NCI-H1048 (cell line): ENCODE measurements at regions not wholly inside any gene's neighbourhood (a gene's known extent, or its start where the extent isn't known, plus 50 kb on each side); places are given as distances from the start of the nearest gene placed in this dataset.
"Not testable (repeated sequence)": the region's sequence is repeated elsewhere in the genome, so short reads cannot be mapped to it uniquely, and the experiment has no call there.

Source experiments
- DNase-seq: peaks from one replicate; lab custom pipeline; 2025; lab: John Stamatoyannopoulos, UW

- DNase-seq: no peak
Measured at GRCh38 chr13:21913010-21913409, 242.1 kb downstream of the FGF9 start.

- DNase-seq: no peak
Measured at GRCh38 chr13:21917086-21918015, 246.5 kb downstream of the FGF9 start.

- not testable (repeated sequence) for DNase-seq
Measured at GRCh38 chr13:21920802-21921201, 249.9 kb downstream of the FGF9 start.

- no peak for DNase-seq
Measured at GRCh38 chr13:21924958-21925357, 254.1 kb downstream of the FGF9 start.

GRCh38 chr13:21925720-21926119 lies 254.8 kb downstream of the FGF9 start:
- DNase-seq: no peak

GRCh38 chr13:21929400-21929799 lies 258.5 kb downstream of the FGF9 start:
- no peak for DNase-seq

- DNase-seq: no peak
Measured at GRCh38 chr13:21930536-21930935, 259.7 kb downstream of the FGF9 start.

GRCh38 chr13:21932578-21932977 lies 261.7 kb downstream of the FGF9 start:
- no peak for DNase-seq

- no peak for DNase-seq
Measured at GRCh38 chr13:21932996-21933395, 262.1 kb downstream of the FGF9 start.

GRCh38 chr13:21934284-21934683 lies 263.4 kb downstream of the FGF9 start:
- DNase-seq: peak; percentile 6

GRCh38 chr13:21936674-21937073 lies 265.8 kb downstream of the FGF9 start:
- DNase-seq: no peak

- no peak for DNase-seq
Measured at GRCh38 chr13:21938168-21938567, 267.3 kb downstream of the FGF9 start.

GRCh38 chr13:21938636-21939035 lies 267.8 kb downstream of the FGF9 start:
- DNase-seq: no peak

- no peak for DNase-seq
Measured at GRCh38 chr13:21942061-21942460, 271.2 kb downstream of the FGF9 start.

GRCh38 chr13:21944610-21945009 lies 273.7 kb downstream of the FGF9 start:
- no peak for DNase-seq

GRCh38 chr13:21945195-21945594 lies 274.3 kb downstream of the FGF9 start:
- no peak for DNase-seq

- DNase-seq: no peak
Measured at GRCh38 chr13:21946964-21947363, 276.1 kb downstream of the FGF9 start.

- no peak for DNase-seq
Measured at GRCh38 chr13:21948769-21949474, 278.0 kb downstream of the FGF9 start.

- DNase-seq: no peak
Measured at GRCh38 chr13:21949818-21950429, 279.1 kb downstream of the FGF9 start.

GRCh38 chr13:21956666-21957065 lies 285.8 kb downstream of the FGF9 start:
- no peak for DNase-seq

GRCh38 chr13:21957833-21958232 lies 287.0 kb downstream of the FGF9 start:
- DNase-seq: no peak

GRCh38 chr13:21960108-21960507 lies 289.2 kb downstream of the FGF9 start:
- no peak for DNase-seq

GRCh38 chr13:21964686-21965085 lies 293.8 kb downstream of the FGF9 start:
- no peak for DNase-seq
